HuH-7.5 (cell line): ENCODE measurements at regions not wholly inside any gene's neighbourhood (a gene's known extent, or its start where the extent isn't known, plus 50 kb on each side); places are given as distances from the start of the nearest gene placed in this dataset.
A peak's percentile ranks its signal among the peaks of the same experiment; 100 is the strongest.

Source experiments
- DNase-seq: peaks from one replicate; pipeline ENCODE4 v3.0.0; 2011; ENCODE audit warnings: low spot score

DNA sequence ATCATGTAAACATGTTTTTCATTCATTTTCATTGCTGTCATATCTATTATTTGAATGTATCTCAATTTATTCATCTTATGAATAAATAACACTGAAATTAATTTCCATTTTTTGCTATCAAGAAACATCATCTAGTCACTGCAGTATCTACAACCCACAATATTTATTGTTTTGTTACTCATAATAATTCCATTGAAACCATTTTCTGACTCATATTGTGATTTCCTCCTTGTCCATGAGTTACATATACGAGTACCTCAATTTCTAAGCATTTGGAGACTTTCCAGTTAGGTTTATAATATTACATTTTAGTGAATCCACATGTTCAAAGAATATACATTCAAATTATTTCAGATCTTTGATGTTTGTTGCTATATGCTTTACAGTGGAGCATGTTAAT is 1524.0 kb downstream of the SLITRK1 start:
- DNase-seq: no peak

DNA sequence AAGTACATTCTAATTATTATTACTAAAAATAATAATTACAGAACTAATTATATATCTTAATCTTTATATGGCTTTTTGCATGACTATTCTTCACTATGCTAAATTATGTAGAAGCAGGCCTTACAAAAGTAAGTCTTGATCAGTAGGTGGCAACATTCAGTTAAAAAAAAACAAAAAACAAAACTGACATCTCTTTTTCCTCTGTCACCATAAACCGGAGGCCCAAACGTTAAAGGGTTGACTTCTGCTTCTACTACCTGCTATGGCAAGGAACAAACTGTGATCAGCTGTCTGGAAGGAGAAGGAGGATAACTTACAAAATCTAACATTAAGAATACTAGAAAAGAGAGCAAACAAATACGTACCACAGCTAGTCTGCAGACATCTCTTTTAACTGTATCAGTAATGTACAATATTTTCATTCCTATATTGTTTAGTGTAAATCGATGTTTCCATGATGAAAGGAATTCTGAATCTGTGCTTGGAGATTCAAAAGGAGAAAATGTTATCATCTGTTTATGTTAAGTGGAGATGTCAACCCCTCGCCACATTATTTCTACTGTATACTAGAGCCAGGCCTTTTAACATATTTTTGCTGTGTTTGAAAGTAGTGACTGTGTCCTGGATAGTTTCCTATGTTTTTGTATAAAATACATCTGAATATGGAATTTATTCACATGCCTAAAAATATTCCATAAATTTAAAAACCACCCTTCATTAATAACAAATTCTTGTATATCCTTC is 1525.4 kb downstream of the SLITRK1 start:
- peak; percentile 2 for DNase-seq

DNA sequence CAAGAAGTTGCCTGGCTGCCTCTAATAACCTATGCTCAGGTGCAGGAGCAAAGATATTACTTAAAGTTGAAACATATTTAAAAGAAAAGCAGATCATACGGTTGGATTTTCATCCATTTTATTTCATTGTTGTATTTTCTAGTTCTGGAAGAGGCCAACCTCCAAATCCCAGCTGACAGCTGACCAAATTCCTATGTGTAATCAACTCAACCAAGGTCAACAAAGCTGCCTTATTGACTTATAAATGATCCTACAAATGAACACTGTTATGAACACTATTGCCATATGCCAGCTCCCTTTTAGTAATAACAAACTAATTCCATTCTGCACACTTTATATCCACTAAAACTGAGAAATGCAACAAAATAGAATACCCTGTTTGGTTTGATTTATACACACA is 1537.4 kb downstream of the SLITRK1 start:
- DNase-seq: no peak

DNA sequence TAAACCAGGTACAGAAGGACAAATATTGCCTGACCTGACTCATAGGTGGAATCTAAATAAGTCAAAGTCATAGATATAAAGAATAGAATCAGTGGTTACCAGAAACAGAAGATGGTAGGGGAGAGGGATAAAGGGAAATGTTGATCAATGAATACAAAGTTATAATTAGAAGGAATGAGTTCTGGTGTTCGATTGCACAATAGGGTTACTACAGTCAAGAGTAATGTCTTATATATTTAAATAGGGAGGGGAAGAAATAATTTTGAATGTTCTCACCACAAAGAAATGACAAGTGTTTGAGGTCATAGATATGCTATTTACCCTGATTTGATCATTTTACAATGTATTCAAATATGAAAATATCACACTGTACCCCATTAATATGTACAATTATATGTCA is 1541.2 kb downstream of the SLITRK1 start:
- DNase-seq: no peak

DNA sequence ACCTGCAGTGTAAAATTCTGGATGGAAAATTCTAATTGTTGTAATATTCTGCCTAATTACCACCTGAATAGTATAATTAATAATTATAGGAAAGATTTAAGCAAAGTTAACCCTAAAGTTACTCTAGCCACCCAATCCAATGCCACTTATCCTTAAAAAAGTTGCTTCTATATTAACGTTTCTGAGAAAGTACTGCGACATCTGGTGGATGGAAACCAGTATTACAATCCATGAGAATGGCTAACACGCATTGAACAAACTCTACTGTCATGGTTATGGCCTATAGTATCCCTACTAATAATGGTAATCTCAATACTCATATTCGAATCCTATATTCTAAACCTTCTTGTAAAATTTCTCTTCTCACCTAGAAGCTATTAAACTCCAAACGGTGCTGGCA is 1551.8 kb downstream of the SLITRK1 start:
- no peak for DNase-seq

DNA sequence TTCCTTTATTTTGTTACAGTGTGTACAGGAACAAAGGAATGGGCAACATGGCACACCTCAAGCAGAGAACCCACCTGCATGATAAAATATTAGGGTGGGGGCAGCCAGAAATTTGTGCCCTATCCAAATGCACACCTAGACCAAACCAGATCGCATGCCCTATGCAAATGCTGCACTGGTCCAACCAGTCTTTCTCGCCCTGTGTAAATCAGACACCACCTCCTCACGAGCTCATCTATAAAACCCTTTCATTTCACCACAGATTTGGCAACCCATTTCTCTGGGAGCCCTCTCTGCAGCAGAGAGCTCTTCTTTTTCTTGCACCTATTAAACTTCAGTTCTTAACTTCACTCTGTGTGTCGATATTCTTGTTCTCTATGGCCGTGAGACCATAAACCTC is 1559.2 kb downstream of the SLITRK1 start:
- no peak for DNase-seq

DNA sequence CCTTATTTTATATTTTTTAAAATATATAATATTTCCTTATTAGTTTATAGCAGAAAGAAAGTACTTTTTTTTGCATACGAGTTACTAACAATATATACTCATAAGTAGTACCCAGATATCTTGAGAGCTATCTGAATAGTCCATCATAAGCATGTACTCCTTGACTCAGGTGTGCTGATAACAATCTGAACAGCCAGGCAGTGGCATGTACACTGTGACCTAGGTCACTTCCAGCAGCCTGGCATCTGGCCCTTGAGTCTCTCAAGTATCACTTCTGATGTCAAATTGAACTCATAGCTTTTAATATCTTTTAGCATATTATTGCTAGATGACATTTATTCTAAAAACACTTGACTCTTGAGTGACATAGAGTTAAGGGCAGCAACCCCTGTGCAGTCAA is 1576.7 kb downstream of the SLITRK1 start:
- no peak for DNase-seq

DNA sequence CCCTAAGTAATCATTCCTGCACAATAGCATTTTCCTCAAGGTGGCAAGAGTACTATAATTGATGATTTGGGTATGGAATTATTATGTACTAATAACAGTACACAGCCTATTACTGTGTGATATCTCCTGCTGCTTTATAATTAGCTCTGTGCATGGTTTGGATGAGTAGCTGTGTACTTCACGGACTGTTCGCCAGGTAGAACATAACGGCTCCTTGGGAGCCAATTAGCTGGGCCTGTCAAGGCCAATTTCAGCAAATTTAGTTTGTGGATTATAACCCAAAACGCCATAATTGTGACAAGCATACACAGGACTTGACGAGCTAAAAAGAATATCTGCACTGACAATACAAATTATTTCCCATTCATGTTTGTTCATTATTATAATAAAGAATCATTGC is 1584.2 kb downstream of the SLITRK1 start:
- DNase-seq: no peak

DNA sequence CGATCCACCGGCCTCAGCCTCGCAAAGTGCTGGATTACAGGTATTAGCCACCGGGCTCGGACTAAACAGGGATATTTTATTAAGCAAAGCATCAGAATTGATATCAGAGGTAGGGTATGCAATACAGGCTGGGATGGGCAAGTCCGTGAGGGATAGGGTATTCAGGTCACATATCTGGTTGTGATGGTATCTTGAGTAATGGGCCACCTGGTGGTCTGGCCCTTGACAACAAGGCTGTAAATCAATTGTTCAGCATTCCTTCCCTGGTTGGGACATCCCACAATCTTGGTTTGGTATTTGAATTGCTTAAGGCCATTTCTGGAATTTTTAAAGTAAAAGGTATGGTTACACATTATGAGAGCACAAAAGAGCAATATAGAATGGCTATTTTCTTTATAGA is 1588.0 kb downstream of the SLITRK1 start:
- DNase-seq: no peak

DNA sequence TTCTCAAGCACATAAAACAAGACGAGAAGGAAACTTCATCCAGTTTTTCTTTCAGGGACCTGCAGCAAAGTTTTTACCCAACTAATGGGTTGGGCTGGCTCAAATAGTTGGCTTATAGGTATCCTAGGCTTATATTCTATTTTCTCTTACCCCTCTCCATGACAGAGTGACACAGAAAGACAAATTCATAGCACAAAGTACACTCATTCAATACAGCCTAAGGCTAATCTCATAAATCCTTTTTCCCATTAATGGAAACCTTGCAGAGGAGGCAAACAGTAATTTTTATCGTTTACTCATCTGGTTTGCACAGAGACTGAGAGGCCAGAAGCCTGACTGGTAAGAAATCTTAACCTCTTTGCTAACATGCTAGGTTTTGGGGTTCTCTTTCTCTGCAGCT is 1589.9 kb downstream of the SLITRK1 start:
- no peak for DNase-seq

DNA sequence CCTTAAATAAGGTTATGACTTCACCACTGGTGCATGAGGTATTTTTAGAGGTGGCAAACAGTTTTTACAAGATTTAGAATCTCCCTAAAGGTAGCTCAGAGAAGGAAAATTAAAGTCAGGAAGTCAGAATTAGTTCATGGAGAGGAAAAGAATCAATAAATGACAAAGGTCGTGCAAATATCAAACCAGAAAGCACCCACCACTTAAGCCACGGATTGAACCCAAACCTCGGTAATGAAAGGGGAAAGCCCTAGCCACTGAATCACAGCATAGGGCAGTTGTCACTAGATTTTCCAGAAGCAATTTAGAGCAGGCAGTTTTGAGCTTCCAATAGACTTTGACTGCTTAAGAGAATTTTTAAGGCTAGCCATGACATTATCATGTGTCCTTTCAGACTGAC is 1590.4 kb downstream of the SLITRK1 start:
- peak; percentile 8 for DNase-seq

DNA sequence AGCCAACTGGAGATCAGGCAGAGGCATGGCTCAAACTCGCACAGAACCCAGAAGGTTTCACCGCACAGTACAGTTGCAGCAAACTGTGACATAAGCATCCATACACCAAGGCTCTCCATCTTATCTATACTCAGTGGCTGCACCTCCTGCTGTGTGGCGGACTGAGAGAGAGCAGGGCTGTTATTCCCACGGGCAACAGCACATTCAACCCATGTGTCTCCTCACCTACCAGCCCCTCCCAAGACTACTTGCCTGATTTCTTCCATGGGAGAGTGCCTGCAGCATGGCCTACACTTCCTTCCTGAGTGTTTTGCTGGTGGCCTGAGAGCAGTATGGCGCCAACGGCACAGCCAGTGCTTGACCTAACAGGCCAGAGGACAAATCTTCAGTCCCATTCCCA is 1606.6 kb downstream of the SLITRK1 start:
- no peak for DNase-seq

DNA sequence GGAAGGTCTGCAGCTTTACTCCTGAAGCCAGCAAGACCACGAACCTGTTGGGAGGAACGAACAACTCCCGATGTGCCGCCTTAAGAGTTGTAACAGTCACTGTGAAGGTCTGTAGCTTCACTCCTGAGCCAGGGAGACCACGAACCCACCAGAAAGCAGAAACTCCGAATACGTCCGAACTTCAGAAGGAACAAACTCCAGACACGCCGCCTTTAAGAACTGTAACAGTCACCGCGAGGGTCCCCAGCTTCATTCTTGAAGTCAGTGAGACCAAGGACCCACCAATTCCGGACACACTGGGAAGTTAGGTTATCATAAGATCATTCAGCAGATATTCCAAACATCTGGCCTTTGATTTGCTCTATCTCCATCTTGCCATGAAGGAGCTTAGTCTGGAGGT is 1623.0 kb downstream of the SLITRK1 start:
- no peak for DNase-seq

DNA sequence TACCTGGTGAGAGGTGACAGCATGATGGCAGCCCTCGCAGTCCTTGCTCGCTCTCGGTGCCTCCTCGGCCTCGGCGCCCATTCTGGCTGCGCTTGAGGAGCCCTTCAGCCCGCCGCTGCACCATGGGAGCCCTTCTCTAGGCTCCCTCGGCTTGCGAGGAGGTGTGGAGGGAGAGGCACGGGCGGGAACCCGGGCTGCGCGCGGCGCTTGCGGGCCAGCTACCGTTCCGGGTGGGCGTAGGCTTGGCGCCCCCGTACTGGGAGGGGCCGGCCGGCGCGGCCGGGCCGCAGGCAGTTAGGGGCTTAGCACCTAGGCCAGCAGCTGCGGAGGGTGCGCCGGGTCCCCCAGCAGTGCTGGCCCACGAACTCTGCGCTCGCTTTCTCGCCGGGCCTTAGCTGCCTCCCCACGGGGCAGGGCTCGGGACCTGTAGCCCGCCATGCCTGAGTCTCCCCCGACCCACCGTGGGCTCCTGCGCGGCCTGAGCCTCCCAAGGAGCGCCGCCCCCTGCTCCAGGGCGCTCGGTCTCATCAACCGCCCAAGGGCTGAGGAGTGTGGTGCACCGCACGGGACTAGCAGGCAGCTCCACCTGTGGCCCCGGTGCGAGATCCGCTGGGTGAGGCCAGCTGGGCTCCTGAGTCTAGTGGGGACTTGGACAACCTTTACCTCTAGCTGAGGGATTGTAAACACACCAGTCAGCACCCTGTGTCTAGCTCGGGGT is 1624.3 kb downstream of the SLITRK1 start:
- DNase-seq: no peak

DNA sequence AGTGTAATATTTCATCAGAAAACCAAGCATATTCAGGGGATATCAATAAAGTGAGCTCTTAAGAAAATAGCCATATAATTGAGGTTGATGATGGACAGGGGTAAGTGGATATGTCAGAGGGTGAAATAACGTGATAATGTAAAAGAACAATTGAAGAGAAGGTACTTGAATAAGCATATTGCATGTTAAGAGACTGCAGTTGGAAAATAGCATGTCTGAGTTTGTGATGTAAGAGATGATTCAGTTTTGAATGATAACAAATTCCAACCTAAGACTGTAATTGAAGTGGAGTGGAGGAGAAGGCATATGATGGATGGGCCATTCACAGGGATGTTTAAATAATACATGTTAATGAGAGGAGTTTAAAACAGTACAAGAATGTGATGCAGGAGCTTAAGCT is 1633.5 kb downstream of the SLITRK1 start:
- no peak for DNase-seq

DNA sequence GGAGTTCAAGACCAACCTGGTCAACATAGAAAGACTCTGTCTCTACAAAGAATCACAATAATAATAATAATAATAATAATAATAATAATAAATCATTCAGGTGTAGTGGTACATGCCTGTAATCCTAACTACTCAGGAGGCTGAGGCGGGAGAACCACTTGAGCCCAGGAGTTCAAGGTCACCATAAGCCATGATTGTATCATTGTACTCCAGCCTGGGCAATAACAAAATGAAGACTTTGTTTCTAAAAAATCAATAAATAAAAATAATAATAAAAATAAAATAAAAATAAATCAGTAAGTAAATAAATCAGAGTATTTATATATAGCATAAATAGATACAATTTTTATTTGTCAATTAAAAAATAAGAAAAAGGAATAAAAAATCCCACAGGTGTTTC is 1636.4 kb downstream of the SLITRK1 start:
- no peak for DNase-seq

DNA sequence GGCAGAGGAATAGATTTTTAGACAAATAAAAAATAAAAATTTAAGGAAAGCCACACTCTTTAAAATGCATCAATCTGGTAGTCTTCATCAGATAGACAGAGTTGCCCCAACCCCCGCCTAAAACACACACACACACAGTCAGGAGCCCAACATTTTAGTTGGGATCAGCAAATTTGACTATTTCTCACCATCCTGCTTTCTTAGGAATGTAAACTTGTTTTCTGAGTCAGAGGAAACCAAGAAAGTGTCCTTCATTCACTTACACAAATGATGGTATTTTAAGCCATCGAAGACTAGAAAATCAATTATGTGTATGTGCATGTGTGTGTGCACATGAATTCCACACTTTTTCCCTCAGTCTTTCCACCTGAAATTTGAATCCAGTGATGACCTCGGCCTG is 1657.5 kb downstream of the SLITRK1 start:
- no peak for DNase-seq

DNA sequence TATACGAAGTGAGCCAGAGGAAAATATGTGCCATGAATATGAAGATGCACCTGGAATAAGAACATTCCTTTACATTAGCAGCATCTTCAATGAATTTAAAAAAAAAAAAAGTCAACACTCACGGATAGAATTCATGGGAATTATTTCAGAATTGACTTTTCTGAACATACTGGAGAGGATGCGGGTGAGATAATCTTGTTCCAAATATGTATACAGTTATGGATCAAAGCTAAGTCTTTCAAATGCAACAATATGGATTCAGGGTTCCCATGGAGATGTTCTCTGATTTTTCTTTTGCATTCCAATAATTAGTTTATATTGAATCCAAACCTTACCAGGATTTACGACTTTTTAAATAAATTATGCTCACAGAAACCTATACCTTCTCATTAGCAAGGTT is 1660.7 kb downstream of the SLITRK1 start:
- DNase-seq: no peak

DNA sequence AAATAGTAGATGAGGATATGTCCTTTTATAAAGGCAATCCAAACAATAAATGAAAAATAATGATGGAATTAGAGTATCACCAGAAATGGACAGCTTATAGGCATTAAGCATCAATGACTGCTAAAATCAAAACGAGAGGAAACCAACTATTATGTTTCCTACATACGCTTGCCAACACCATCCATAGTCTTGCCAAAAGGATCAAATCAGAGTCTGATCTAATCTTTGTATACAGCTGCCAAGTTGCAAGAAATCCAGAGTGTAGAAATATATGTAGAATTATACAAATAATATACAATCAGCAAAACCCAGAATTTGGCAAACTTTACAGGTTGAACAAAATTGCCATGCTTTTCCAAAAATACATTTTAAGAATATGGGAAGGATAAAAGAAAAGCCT is 1661.6 kb downstream of the SLITRK1 start:
- DNase-seq: no peak

DNA sequence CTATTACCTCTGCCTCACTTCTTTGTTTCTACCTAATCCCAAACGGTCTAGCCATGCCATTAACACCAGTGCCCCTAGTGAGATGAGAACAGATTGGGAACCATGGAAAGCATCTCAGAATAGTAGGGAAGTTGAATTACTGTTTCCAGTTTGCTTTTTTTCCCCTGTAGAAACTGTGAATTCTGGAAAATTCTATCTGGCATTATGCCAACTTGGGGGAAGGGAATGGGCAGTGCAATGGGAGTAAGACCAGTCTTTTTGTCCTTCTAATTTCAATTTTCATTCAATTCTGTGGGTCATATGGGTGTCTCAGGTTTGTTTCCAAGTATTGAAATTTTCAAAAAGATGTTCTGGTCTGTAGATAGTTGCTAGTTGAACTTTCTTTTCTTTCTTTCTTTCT is 1666.1 kb downstream of the SLITRK1 start:
- no peak for DNase-seq

DNA sequence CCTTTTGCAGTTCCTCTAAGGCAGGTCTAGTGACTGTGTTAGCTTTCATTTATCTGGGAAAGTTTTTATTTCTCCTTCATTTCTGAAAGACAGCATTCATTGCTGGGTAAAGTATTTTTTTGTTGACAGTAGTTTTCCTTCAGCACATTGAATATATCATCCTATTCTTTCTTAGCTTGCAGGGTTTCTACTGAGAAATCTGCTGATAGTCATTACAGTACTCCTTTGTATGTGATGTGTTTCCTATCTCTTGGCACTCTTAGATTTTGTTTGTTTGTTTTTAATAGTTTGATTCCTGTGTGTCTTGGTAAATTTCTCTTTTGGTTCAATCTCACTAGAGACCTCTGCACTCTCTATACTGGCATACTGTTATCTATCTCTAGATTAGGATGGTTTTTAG is 1667.9 kb downstream of the SLITRK1 start:
- DNase-seq: no peak

DNA sequence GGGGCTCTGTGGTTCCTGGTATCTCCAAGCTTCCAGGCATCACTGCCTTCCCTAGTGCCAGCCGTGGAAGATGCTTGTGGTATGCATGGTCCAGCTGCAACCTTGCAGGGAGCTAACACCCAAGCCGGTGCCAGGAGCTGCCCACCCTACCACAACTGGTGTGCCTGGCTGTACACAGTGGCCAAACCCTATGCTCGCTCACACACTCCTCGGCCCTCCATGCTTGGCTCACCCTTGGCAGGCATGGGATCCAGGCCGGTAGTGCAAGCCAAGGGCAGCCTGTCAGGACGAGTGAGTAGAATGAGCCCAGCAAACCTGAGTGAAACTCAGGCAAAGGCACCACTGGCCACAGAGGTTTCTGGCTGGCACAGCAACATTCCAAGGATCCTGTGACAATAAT is 1676.0 kb downstream of the SLITRK1 start:
- DNase-seq: no peak

DNA sequence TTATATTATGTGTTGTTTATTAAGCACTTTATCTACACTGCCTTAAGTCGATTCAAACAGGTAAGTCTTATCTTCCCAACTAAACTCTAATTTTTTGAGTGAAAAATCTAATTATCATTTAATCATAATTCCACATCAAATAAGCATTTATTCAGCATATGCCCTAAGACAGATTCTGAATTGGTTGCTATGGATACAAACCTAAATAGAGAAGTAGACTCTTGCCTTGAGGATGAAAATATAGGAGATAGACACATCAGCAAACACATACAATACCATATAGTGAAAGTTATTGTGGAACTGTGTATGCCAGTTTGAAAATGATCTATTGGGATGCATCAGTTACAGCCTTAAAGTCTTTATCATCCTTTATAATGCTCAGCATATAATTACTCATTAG is 1679.9 kb downstream of the SLITRK1 start:
- DNase-seq: no peak

DNA sequence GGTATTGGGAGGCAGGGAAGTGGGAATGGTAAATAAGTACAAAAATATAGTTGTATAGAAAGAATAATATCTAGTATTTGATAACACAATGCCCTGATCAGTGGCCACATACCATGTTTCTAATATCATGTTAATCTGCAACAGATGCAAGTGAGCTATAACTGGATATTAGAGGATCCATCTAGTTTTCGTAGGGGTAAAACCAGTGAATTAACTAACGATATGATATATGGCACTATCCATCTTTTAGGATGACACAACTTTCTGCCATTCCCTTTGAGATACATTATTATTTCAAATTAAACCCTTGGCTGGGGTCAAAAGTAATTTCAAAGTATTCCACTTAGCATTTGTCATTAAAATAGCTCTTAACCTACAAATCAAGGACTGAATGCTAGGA is 1686.2 kb downstream of the SLITRK1 start:
- no peak for DNase-seq
